Loucy (cell line): ENCODE measurements at regions not wholly inside any gene's neighbourhood (a gene's known extent, or its start where the extent isn't known, plus 50 kb on each side); places are given as distances from the start of the nearest gene placed in this dataset.

ENCODE experiments used
- EZH2phosphoT487 ChIP-seq: fragments of 200-600 bp; IDR thresholded peaks from 2 replicates; pipeline ENCODE4 v1.6.1; 2018; ENCODE audit warnings: antibody characterized with exemption, mild to moderate bottlenecking, moderate library complexity, borderline replicate concordance
- TF ChIP-seq, protein P1 (sequence below): fragments of 200-600 bp; sonication (generic); conservative IDR thresholded peaks from 2 replicates; pipeline ENCODE4 v1.5.1; 2014; ENCODE audit warnings: mild to moderate bottlenecking, antibody characterized with exemption, low read length

DNA sequence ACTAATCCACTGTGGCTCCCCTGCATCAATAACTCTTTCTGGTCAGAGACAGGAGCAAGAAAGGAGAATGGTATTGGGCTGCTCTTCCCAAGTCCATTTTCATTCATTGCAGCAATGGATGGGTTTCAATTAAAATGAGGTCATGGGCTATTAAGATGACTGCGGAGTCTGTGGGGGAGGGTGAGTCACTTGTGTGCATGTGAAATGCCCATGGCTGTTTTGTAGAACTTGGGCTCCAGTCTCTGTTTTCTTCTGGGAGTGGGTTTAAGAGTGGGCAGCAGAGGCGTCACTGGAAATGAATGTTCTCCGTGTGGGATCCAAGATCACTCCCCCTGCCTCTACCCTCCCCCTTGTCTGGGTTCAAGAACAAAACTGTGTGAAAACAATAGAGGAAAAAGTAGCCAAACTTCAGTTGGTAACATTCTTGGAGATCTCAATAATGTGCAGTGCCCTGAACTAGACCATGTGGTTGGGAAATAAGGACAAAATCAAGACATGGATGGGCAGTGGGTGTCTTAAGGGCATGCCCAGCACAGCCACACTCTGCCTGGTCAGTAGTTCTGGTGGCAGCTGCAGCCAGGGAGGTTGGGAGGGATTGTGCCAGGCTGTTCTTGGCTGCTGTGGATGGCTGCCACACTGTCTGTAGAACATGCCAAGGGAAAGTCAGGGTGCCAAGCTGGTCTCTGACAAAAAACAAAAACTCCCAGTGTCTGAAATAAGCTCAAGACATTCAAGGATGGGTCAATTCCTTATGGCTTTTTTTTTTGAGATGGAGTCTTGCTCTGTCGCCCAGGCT is 68.2 kb upstream of the CXCR4 start:
- TF ChIP-seq, protein P1, sequence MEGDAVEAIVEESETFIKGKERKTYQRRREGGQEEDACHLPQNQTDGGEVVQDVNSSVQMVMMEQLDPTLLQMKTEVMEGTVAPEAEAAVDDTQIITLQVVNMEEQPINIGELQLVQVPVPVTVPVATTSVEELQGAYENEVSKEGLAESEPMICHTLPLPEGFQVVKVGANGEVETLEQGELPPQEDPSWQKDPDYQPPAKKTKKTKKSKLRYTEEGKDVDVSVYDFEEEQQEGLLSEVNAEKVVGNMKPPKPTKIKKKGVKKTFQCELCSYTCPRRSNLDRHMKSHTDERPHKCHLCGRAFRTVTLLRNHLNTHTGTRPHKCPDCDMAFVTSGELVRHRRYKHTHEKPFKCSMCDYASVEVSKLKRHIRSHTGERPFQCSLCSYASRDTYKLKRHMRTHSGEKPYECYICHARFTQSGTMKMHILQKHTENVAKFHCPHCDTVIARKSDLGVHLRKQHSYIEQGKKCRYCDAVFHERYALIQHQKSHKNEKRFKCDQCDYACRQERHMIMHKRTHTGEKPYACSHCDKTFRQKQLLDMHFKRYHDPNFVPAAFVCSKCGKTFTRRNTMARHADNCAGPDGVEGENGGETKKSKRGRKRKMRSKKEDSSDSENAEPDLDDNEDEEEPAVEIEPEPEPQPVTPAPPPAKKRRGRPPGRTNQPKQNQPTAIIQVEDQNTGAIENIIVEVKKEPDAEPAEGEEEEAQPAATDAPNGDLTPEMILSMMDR = no peak
- no peak for TF ChIP-seq EZH2phosphoT487
